ENCODE measurements at regions not wholly inside any gene's neighbourhood (a gene's known extent, or its start where the extent isn't known, plus 50 kb on each side); places are given as distances from the start of the nearest gene placed in this dataset.

DNA sequence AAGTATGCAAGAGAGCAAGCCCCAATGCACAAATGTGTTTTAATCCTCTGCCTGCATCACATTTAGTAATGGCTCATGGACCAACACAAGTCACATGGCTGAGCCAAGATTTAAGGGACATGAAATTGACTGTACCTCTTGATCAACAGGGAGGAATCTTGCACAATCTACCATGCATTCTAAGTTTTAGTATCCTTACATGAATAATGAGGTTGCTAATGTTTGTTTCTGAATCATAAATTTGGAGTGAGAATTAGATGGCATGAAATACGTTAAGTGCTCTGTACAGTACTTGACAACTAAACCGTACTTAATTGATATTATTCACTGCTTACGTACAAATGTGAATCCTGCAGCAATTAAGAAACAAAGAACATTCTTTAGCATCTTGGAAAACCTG, 553.8 kb upstream of the JAG1 start:
- no peak for ATAC-seq (ENCODE audit: low read depth)
- Histone ChIP-seq H3K9me3 (ENCODE audit: control insufficient read depth, insufficient read depth, low read length) (no peaks in the 10 kb centered on the region), H4K91ac (ENCODE audit: insufficient read depth, low read depth, low read length) (no peak overlapping the region), H2BK20ac (ENCODE audit: low read depth, low read length) (no peak overlapping the region), H2AFZ (replicated peaks; ENCODE audit: low read length, poor library complexity) (no peak overlapping the region), H2AK5ac (ENCODE audit: low read depth, low read length) (no peak overlapping the region), H4K20me1 (ENCODE audit: insufficient read depth, low read length) (no peaks in the 10 kb centered on the region), H3K18ac (ENCODE audit: low read depth, low read length) (no peak overlapping the region), H3K27ac (ENCODE audit: insufficient read depth, low read length) (no peak overlapping the region), H3K36me3 (ENCODE audit: control insufficient read depth, insufficient read depth, low read length) (no peaks in the 10 kb centered on the region), H4K8ac (ENCODE audit: low read depth in 2 of 2, low read length in 2 of 2) (no peak overlapping the region), H3K27me3 (ENCODE audit: control insufficient read depth, insufficient read depth, low read length) (no peaks in the 10 kb centered on the region), H3K56ac (ENCODE audit: extremely low read depth, insufficient read depth, low read length) (no peak overlapping the region), H2BK15ac (ENCODE audit: low read depth, low read length) (no peak overlapping the region), H3K79me1 (ENCODE audit: low read depth in 1 of 2, low read length in 2 of 2) (no peaks in the 10 kb centered on the region), H3K4me1 (ENCODE audit: control insufficient read depth, insufficient read depth, low read length) (peaks cover 3% of the 10 kb centered on the region), H3K23ac (ENCODE audit: low read depth, low read length) (no peak overlapping the region), H3K9ac (ENCODE audit: low read depth, low read length) (no peak overlapping the region), H2AK9ac (replicated peaks; ENCODE audit: low read depth, low read length, poor library complexity) (no peak overlapping the region), H3K4ac (ENCODE audit: low read depth, low read length) (no peak overlapping the region), H3K14ac (replicated peaks; ENCODE audit: low read depth, low read length) (no peak overlapping the region), H3K9me1 (ENCODE audit: insufficient read depth, low read length) (0 out of 2 replicates have a peak, but pooled peaks cover 3% of the 10 kb centered on the region), H3K4me2 (ENCODE audit: low read depth, low read length) (no peak overlapping the region), H3K4me3 (ENCODE audit: insufficient read depth, low read depth, low read length) (no peak overlapping the region), H2BK5ac (ENCODE audit: low read depth, low read length, poor library complexity, severe bottlenecking) (no peak overlapping the region), H2BK120ac (ENCODE audit: low read depth, low read length) (no peak overlapping the region), H4K5ac (ENCODE audit: low read depth, low read length) (no peak overlapping the region)
- TF ChIP-seq CEBPB (IDR thresholded peaks at IDR 0.05; ENCODE audit: low read depth, low read length) (no peak), MAZ (IDR thresholded peaks at IDR 0.05; ENCODE audit: borderline replicate concordance, low read depth, low read length) (no peak), RFX5 (IDR thresholded peaks at IDR 0.05; ENCODE audit: low read depth, low read length) (no peak), CHD1 (IDR thresholded peaks at IDR 0.05; ENCODE audit: low read depth, low read length) (no peak), POLR2A (IDR thresholded peaks at IDR 0.05; ENCODE audit: low read depth, low read length) (no peak), RCOR1 (IDR thresholded peaks at IDR 0.05; ENCODE audit: insufficient replicate concordance, low read length) (no peak), BHLHE40 (IDR thresholded peaks at IDR 0.05; ENCODE audit: low read depth, low read length) (no peak), MXI1 (IDR thresholded peaks at IDR 0.05; ENCODE audit: borderline replicate concordance, low read depth, low read length) (no peak), RAD21 (IDR thresholded peaks at IDR 0.05; ENCODE audit: low read length) (no peak)
- TF ChIP-seq, protein P1, sequence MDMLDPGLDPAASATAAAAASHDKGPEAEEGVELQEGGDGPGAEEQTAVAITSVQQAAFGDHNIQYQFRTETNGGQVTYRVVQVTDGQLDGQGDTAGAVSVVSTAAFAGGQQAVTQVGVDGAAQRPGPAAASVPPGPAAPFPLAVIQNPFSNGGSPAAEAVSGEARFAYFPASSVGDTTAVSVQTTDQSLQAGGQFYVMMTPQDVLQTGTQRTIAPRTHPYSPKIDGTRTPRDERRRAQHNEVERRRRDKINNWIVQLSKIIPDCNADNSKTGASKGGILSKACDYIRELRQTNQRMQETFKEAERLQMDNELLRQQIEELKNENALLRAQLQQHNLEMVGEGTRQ (IDR thresholded peaks at IDR 0.05; ENCODE audit: low read depth, low read length) = no peak
- TF ChIP-seq, protein P2, sequence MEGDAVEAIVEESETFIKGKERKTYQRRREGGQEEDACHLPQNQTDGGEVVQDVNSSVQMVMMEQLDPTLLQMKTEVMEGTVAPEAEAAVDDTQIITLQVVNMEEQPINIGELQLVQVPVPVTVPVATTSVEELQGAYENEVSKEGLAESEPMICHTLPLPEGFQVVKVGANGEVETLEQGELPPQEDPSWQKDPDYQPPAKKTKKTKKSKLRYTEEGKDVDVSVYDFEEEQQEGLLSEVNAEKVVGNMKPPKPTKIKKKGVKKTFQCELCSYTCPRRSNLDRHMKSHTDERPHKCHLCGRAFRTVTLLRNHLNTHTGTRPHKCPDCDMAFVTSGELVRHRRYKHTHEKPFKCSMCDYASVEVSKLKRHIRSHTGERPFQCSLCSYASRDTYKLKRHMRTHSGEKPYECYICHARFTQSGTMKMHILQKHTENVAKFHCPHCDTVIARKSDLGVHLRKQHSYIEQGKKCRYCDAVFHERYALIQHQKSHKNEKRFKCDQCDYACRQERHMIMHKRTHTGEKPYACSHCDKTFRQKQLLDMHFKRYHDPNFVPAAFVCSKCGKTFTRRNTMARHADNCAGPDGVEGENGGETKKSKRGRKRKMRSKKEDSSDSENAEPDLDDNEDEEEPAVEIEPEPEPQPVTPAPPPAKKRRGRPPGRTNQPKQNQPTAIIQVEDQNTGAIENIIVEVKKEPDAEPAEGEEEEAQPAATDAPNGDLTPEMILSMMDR (conservative IDR thresholded peaks at IDR 0.05; ENCODE audit: low read depth, low read length) = no peak
- no TSS peak for BruUV-seq (replicated peaks)
- dilution Hi-C loops (cut with HindIII; ENCODE audit: low sequenced_read_pairs, unreplicated experiment) (no loop called here), intact Hi-C loops (cut with micrococcal nuclease) (no loop called here), in situ Hi-C loops (cut with MboI; ENCODE audit: low sequenced_read_pairs) (no loop called here)
- CTCF ChIA-PET = no interaction called here
- POLR2A ChIA-PET (ENCODE audit: unreplicated experiment) = no interaction called here
- no CpG with 5 or more reads among the region's 3 CpGs for WGBS, 2 experiments (ENCODE audit: extremely low coverage in 2 of 2, insufficient read length in 1 of 2)
- DNase-seq = no peak
